Fibroblast of mammary gland (primary cell): ENCODE measurements at regions not wholly inside any gene's neighbourhood (a gene's known extent, or its start where the extent isn't known, plus 50 kb on each side); places are given as distances from the start of the nearest gene placed in this dataset.

Experiments
- DNase-seq: peaks from one replicate; pipeline ENCODE4 v3.0.0-alpha.2; 2010; ENCODE audit warnings: low read depth
- H3K4me3 ChIP-seq: 2 replicates; pipeline ENCODE4 v1.5.1; 2011; ENCODE audit warnings: low read depth, mild to moderate bottlenecking, low read length, moderate library complexity; ENCODE audit not compliant: control insufficient read depth
- CTCF ChIP-seq: conservative IDR thresholded peaks from 2 replicates; pipeline ENCODE4 v1.5.1; 2011; ENCODE audit warnings: low read depth, low read length, inconsistent platforms; ENCODE audit not compliant: control insufficient read depth, insufficient read depth

DNA sequence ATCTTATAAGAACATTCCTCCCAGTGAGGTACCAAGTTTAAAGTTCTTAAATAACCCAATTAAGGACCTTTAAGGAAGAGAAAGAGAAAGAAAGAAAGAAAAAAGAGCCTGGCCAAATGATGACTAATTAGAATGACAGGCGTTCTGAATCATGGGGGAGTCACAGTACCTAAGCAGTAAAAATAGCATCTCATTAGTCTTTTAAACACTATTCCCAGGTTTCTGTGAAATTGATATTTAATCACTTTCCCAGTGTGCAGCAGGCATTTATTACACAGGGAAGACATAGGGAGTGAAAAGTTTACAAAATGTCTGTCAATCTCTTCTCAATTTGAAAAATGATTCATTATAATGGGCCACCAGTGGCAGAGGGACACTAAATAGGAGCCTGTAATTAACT lies 251.4 kb upstream of the MANEA start:
- TF ChIP-seq CTCF = no peak
- DNase-seq = peak; percentile 42
- H3K4me3 ChIP-seq = no peak overlapping the region

DNA sequence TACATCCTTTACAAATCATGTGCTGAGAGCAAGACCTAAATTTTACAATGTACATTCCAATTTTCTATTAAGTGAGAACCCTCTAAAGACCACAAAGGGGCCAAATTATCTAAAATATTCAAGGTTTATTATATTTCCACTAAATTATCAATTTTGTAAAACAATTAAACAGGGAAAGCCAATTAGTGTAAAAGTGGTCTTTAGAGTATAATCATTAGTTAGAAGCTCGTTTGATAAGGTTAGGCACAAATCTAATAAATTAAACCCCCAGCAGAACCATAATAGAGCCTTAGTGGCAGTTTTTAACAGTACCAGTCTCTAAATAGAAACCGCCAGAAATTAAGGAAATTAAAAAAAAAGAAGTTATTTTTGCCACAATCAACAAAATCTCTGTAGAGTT lies 249.1 kb upstream of the MANEA start:
- H3K4me3 ChIP-seq = no peak overlapping the region
- DNase-seq = no peak
- no peak for TF ChIP-seq CTCF

DNA sequence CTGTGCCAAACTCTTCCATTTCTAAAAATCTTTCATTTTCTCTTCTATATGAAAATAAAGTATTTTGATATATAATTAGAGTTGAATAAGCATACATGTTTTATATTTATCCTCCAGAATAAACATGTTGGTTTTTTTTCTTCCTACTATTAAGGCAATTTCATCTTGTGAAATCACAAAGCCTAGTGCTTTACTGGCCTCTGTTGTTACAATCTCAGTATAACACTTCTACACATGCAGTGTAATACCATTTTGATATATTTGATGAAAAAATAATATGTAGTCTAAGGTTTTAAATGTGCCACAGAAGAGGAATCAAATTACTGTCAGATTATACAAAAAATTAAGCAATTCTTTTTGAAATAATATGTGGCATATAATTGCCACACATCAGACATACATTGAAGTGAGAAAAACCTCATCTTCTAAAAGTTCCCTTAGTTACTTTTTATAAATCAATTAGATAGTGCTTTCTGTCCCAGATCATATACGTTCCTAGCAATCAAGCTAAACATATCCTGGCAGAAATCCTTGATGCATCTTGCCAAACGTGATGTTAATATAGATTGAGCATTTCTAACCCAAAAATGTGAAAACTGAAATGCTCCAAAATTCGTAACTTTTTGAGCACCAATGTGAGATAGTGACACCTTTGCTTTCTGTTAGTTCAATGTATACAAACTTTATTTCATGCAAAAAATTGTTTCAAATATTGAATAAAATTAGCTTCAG lies 225.1 kb upstream of the MANEA start:
- peak; percentile 6 for TF ChIP-seq CTCF
- no peak overlapping the region for H3K4me3 ChIP-seq
- peak; percentile 2 for DNase-seq

- no peak for DNase-seq
- no peak for TF ChIP-seq CTCF
- H3K4me3 ChIP-seq = no peak overlapping the region
Observed at GRCh38 chr6:95354551-95354950, 222.8 kb upstream of the MANEA start.

GRCh38 chr6:95357380-95358020 lies 219.8 kb upstream of the MANEA start:
- H3K4me3 ChIP-seq = no peak overlapping the region
- TF ChIP-seq CTCF = no peak
- DNase-seq = no peak

GRCh38 chr6:95364016-95364604 lies 213.2 kb upstream of the MANEA start:
- peak; percentile 35 for TF ChIP-seq CTCF

DNA sequence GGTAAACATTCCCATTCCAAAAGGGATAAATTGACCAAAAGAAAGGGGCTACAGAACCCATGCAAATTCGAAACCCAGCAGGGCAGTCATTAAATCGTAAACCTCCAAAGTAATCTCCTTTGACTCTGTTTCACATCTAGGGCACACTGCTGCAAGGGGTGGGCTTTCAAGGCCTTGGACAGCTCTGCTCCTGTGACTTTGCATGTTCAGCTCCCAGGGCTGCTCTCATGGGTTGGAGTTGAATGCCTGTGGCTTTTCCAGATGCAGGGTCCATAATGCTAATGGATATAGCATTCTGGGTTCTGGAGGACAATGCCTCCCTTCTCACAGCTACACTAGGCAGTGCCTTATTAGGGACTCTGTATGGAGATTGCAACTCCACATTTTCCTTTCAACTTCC lies 211.9 kb upstream of the MANEA start:
- DNase-seq = no peak
- TF ChIP-seq CTCF = no peak
- no peak overlapping the region for H3K4me3 ChIP-seq

More at GRCh38 chr6:95364016-95364604, 213.2 kb upstream of the MANEA start:
- DNase-seq = peak; percentile 25
- no peak overlapping the region for H3K4me3 ChIP-seq
